ENCODE measurements at regions not wholly inside any gene's neighbourhood (a gene's known extent, or its start where the extent isn't known, plus 50 kb on each side); places are given as distances from the start of the nearest gene placed in this dataset.

- Histone ChIP-seq H3K36me3 (ENCODE audit: control insufficient read depth in 4 of 4, insufficient read depth in 4 of 4, low read length in 4 of 4) (no peaks in the 10 kb centered on the region), H3K4me1 (ENCODE audit: control insufficient read depth in 5 of 5, insufficient read depth in 5 of 5, low read length in 5 of 5) (peaks cover 0 to 5% (median 0%) of the 10 kb centered on the region in 5 donors), H3K27ac (ENCODE audit: low read depth in 1 of 2, low read length in 1 of 2) (no peak overlapping the region), H3K9me3 (ENCODE audit: control insufficient read depth in 4 of 4, insufficient read depth in 3 of 4, low read length in 3 of 4) (no peaks in the 10 kb centered on the region), H3K27me3 (ENCODE audit: control insufficient read depth in 3 of 3, insufficient read depth in 3 of 3, low read length in 2 of 3) (no peaks in the 10 kb centered on the region), H3K9ac (ENCODE audit: insufficient read depth in 1 of 2, low read length in 2 of 2) (no peak overlapping the region), H3K4me3 (no peak overlapping the region)
- TF ChIP-seq CTCF (IDR thresholded peaks at IDR 0.05; ENCODE audit: control extremely low read depth, extremely low read depth): no peak
- 85 to 96% methylated on average over 7 of the region's 7 CpGs for WGBS, 2 donors
- ATAC-seq (ENCODE audit: insufficient read depth, low FRiP score): no peak
- no peak for DNase-seq
Measured at GRCh38 chr22:26884921-26885320, 227.5 kb downstream of the MIAT start.

- DNase-seq (no peak), ATAC-seq (ENCODE audit: insufficient read depth, low FRiP score) (no peak)
- Histone ChIP-seq H3K27ac (ENCODE audit: low read depth in 1 of 2, low read length in 1 of 2) (no peak overlapping the region), H3K9ac (ENCODE audit: insufficient read depth in 1 of 2, low read length in 2 of 2) (no peak overlapping the region), H3K27me3 (ENCODE audit: control insufficient read depth in 3 of 3, insufficient read depth in 3 of 3, low read length in 2 of 3) (no peaks in the 10 kb centered on the region), H3K4me1 (ENCODE audit: control insufficient read depth in 5 of 5, insufficient read depth in 5 of 5, low read length in 5 of 5) (peaks cover 0 to 5% (median 0%) of the 10 kb centered on the region in 5 donors), H3K36me3 (ENCODE audit: control insufficient read depth in 4 of 4, insufficient read depth in 4 of 4, low read length in 4 of 4) (no peaks in the 10 kb centered on the region), H3K9me3 (ENCODE audit: control insufficient read depth in 4 of 4, insufficient read depth in 3 of 4, low read length in 3 of 4) (no peaks in the 10 kb centered on the region), H3K4me3 (no peak overlapping the region)
- 45 to 50% methylated on average over 2 of the region's 2 CpGs for WGBS, 2 donors
- no peak for TF ChIP-seq CTCF (IDR thresholded peaks at IDR 0.05; ENCODE audit: control extremely low read depth, extremely low read depth)
Measured at GRCh38 chr22:26885441-26886261, 228.3 kb downstream of the MIAT start.

GRCh38 chr22:26887456-26887855 is 230.1 kb downstream of the MIAT start:
- ATAC-seq (ENCODE audit: insufficient read depth, low FRiP score) (no peak), DNase-seq (peak in 1 of 3 donors; percentile 7)
- no peak overlapping the region for H3K9ac ChIP-seq (ENCODE audit: insufficient read depth in 1 of 2, low read length in 2 of 2)
- no peaks in the 10 kb centered on the region for H3K27me3 ChIP-seq (ENCODE audit: control insufficient read depth in 3 of 3, insufficient read depth in 3 of 3, low read length in 2 of 3)
- no peak overlapping the region for H3K4me3 ChIP-seq
- no peak for TF ChIP-seq CTCF (IDR thresholded peaks at IDR 0.05; ENCODE audit: control extremely low read depth, extremely low read depth)
- WGBS, 2 donors: 80 to 84% methylated on average over 6 of the region's 6 CpGs
- H3K27ac ChIP-seq (ENCODE audit: low read depth in 1 of 2, low read length in 1 of 2): no peak overlapping the region
- H3K4me1 ChIP-seq (ENCODE audit: control insufficient read depth in 5 of 5, insufficient read depth in 5 of 5, low read length in 5 of 5): peaks cover 0 to 6% (median 0%) of the 10 kb centered on the region in 5 donors
- H3K9me3 ChIP-seq (ENCODE audit: control insufficient read depth in 4 of 4, insufficient read depth in 3 of 4, low read length in 3 of 4): peaks cover 0 to 1% (median 0%) of the 10 kb centered on the region in 4 donors
- no peaks in the 10 kb centered on the region for H3K36me3 ChIP-seq (ENCODE audit: control insufficient read depth in 4 of 4, insufficient read depth in 4 of 4, low read length in 4 of 4)

All from lung (tissue), 11 donors.